CD14-positive monocyte (primary cell): ENCODE measurements at regions not wholly inside any gene's neighbourhood (a gene's known extent, or its start where the extent isn't known, plus 50 kb on each side); places are given as distances from the start of the nearest gene placed in this dataset.

Experiments
- DNase-seq, 3 donors: peaks; one replicate each; pipeline ENCODE4 v3.0.0-alpha.2; 2011 to 2022
- H2AFZ ChIP-seq: 2 replicates; pipeline ENCODE4 v1.6.0; 2012; ENCODE audit warnings: mild to moderate bottlenecking, low read depth, low read length, inconsistent platforms; ENCODE audit not compliant: insufficient read depth, poor library complexity, severe bottlenecking
- H3K27ac ChIP-seq, 2 donors: 1 replicate in 1 of 2; 2 replicates in 1 of 2; pipeline ENCODE4 v1.5.1; 2012 to 2013; ENCODE audit warnings: low read length in 2 of 2, control low read depth in 1 of 2, inconsistent platforms in 1 of 2, low read depth in 1 of 2, mild to moderate bottlenecking in 1 of 2
- H3K27me3 ChIP-seq, 2 donors: one replicate each; pipeline versions ENCODE4 v1.6.0 to v1.6.1; 2011 to 2013; ENCODE audit warnings: low read length in 2 of 2; ENCODE audit not compliant: control insufficient read depth in 2 of 2, insufficient read depth in 2 of 2
- H3K36me3 ChIP-seq, 2 donors: replicated peaks in 1 of 2; 1 replicate in 1 of 2; 2 replicates in 1 of 2; pipeline versions ENCODE4 v1.5.1 to v1.6.1; 2012 to 2013; ENCODE audit warnings: low read length in 2 of 2, control low read depth in 1 of 2, inconsistent platforms in 1 of 2, mild to moderate bottlenecking in 1 of 2; ENCODE audit not compliant: insufficient read depth in 2 of 2, control insufficient read depth in 1 of 2
- H3K4me1 ChIP-seq, 2 donors: 1 replicate in 1 of 2; 2 replicates in 1 of 2; pipeline versions ENCODE4 v1.5.1 to v1.6.1; 2012 to 2013; ENCODE audit warnings: low read length in 2 of 2, control low read depth in 1 of 2, inconsistent platforms in 1 of 2, mild to moderate bottlenecking in 1 of 2, moderate library complexity in 1 of 2; ENCODE audit not compliant: insufficient read depth in 2 of 2, control insufficient read depth in 1 of 2
- H3K4me2 ChIP-seq: replicated peaks from 2 replicates; pipeline ENCODE3; 2012; ENCODE audit warnings: low read length, moderate library complexity, mild to moderate bottlenecking; ENCODE audit not compliant: poor library complexity, severe bottlenecking; ENCODE audit errors: extremely low read depth
- H3K4me3 ChIP-seq, 3 experiments: fragments of 200-600 bp in 1 of 3; sonication (generic) in 1 of 3; replicated peaks in 1 of 3; 1 replicate in 2 of 3; 2 replicates in 1 of 3; pipeline ENCODE4 v1.5.1; 2011 to 2013; ENCODE audit warnings: low read length in 3 of 3, mild to moderate bottlenecking in 3 of 3, control low read depth in 2 of 3, low read depth in 2 of 3, inconsistent platforms in 1 of 3, moderate library complexity in 1 of 3
- H3K79me2 ChIP-seq: 2 replicates; pipeline ENCODE4 v1.6.0; 2012; ENCODE audit warnings: mild to moderate bottlenecking, control low read depth, inconsistent platforms, low read length, moderate library complexity; ENCODE audit not compliant: insufficient read depth
- H3K9ac ChIP-seq: 2 replicates; pipeline ENCODE4 v1.6.0; 2017; ENCODE audit warnings: low read length, mild to moderate bottlenecking; ENCODE audit not compliant: insufficient read depth, poor library complexity, severe bottlenecking
- H3K9me3 ChIP-seq, 2 donors: replicated peaks in 1 of 2; 1 replicate in 1 of 2; 2 replicates in 1 of 2; pipeline versions ENCODE4 v1.5.1 to v1.6.1; 2012 to 2013; ENCODE audit warnings: low read length in 2 of 2, control low read depth in 1 of 2; ENCODE audit not compliant: control insufficient read depth in 1 of 2, insufficient read depth in 1 of 2
- H4K20me1 ChIP-seq: 2 replicates; pipeline ENCODE4 v1.6.0; 2012; ENCODE audit warnings: mild to moderate bottlenecking, low read length, control low read depth, moderate library complexity; ENCODE audit not compliant: insufficient read depth
- H3K27ac Mint-ChIP-seq, 7 donors: one replicate each; pipeline ENCODE4 v1.8.0; 2020; ENCODE audit warnings: mild to moderate bottlenecking in 7 of 7, mixed read lengths in 7 of 7, moderate library complexity in 6 of 7, inconsistent platforms in 2 of 7
- H3K27me3 Mint-ChIP-seq, 3 donors: one replicate each; pipeline ENCODE4 v1.8.0; 2021 to 2022; ENCODE audit warnings: low read depth in 3 of 3, mild to moderate bottlenecking in 3 of 3, mixed read lengths in 3 of 3, moderate library complexity in 3 of 3, inconsistent platforms in 1 of 3
- H3K36me3 Mint-ChIP-seq, 2 donors: one replicate each; pipeline ENCODE4 v1.8.0; 2020; ENCODE audit warnings: mixed read lengths in 2 of 2, inconsistent platforms in 1 of 2, mild to moderate bottlenecking in 1 of 2
- H3K4me1 Mint-ChIP-seq: one replicate; pipeline ENCODE4 v1.8.0; 2020; ENCODE audit warnings: mild to moderate bottlenecking, mixed read lengths
- H3K4me3 Mint-ChIP-seq, 2 donors: one replicate each; pipeline ENCODE4 v1.8.0; 2020; ENCODE audit warnings: mild to moderate bottlenecking in 2 of 2, mixed read lengths in 2 of 2, moderate library complexity in 1 of 2
- H3K9me3 Mint-ChIP-seq, 7 donors: one replicate each; pipeline ENCODE4 v1.8.0; 2020 to 2022; ENCODE audit warnings: mixed read lengths in 7 of 7, mild to moderate bottlenecking in 6 of 7, moderate library complexity in 6 of 7, inconsistent platforms in 2 of 7
- WGBS: methylation state at CpG from one replicate; pipeline ENCODE4 v1.1.5; 2013; ENCODE audit warnings: missing lambda C conversion rate; ENCODE audit not compliant: insufficient coverage; 5-methylcytosine and 5-hydroxymethylcytosine counted together
- intact Hi-C, 2 donors: fragments of 100-400 bp; cut with micrococcal nuclease; formaldehyde crosslinking; loops; one replicate each; pipeline versions ENCODE4 v1.15.0 to v1.15.1; 2023
- TF ChIP-seq, protein P1 (sequence below): fragments of 200-600 bp; IDR thresholded peaks from one replicate; pipeline ENCODE4 v1.8.0; 2022; ENCODE audit warnings: antibody characterized with exemption, mild to moderate bottlenecking

DNA sequence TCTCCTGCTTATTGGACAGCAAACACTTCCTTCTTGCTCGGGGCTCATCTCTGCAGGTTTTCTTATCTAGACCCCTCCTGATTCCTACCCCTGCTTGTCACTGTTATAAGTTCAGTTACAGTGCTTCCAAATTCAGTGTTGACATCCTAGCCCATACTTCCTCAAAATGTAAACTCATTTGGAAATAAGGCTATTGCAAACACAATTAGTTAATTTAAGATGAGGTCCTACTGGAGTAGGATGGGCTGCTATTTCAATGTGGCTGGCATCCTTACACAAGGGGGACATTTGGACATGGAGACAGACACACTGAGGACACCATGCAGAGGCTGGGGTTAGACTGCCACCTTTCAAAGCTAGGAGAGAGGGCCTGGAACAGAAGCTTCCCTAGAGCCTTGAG, 85.2 kb upstream of the NPVF start:
- TF ChIP-seq, protein P1, sequence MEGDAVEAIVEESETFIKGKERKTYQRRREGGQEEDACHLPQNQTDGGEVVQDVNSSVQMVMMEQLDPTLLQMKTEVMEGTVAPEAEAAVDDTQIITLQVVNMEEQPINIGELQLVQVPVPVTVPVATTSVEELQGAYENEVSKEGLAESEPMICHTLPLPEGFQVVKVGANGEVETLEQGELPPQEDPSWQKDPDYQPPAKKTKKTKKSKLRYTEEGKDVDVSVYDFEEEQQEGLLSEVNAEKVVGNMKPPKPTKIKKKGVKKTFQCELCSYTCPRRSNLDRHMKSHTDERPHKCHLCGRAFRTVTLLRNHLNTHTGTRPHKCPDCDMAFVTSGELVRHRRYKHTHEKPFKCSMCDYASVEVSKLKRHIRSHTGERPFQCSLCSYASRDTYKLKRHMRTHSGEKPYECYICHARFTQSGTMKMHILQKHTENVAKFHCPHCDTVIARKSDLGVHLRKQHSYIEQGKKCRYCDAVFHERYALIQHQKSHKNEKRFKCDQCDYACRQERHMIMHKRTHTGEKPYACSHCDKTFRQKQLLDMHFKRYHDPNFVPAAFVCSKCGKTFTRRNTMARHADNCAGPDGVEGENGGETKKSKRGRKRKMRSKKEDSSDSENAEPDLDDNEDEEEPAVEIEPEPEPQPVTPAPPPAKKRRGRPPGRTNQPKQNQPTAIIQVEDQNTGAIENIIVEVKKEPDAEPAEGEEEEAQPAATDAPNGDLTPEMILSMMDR: no peak
- Histone ChIP-seq H3K4me1 (no peaks in the 10 kb centered on the region), H3K36me3 (no peaks in the 10 kb centered on the region), H3K9me3 (no peaks in the 10 kb centered on the region), H3K27ac (no peak overlapping the region), H4K20me1 (no peaks in the 10 kb centered on the region), H3K79me2 (no peaks in the 10 kb centered on the region), H3K4me3 (no peak overlapping the region), H3K4me2 (no peak overlapping the region), H3K27me3 (no peaks in the 10 kb centered on the region), H3K9ac (no peak overlapping the region), H2AFZ (no peak overlapping the region)
- intact Hi-C loops: no loop called here
- DNase-seq: no peak
- H3K27me3 Mint-ChIP-seq: no peaks in the 10 kb centered on the region
- peaks cover 19% of the 10 kb centered on the region for H3K4me1 Mint-ChIP-seq
- no CpG with 5 or more reads among the region's 1 CpG for WGBS
- H3K36me3 Mint-ChIP-seq: no peaks in the 10 kb centered on the region
- H3K9me3 Mint-ChIP-seq: no peaks in the 10 kb centered on the region
- H3K27ac Mint-ChIP-seq: no peak overlapping the region
- H3K4me3 Mint-ChIP-seq: no peak overlapping the region

DNA sequence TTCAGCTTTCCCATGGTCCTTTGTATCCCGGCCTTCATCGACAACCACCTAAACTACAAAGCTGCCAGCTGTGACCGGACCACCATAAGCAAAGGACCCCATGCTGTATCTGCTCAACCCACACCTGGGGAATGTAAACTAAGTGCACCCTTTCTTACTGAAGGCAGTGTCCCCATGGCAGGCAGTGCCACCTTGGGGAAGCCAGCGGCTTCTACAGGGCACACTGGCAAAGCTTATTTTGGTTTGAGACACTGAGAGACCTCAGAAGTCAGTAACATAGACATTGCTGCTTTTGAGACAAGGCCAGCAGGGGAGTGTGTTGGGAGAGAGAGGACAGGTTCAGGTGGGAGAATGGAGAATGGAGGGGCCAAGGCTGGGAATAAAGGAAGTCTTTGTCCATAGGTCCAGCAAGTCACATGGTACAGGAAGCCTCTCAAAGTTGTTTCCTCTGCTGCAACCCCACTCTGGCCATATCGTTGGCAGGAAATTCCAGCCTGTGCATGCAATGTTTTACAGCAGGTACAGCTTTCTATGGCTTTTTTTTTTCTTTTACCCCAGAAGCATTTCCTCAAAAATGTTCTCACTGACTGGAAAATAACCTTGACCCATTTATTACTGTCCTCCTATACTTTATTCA, 85.9 kb upstream of the NPVF start:
- no peak overlapping the region for H2AFZ ChIP-seq
- no peaks in the 10 kb centered on the region for H3K27me3 ChIP-seq
- peaks cover 0 to 2% (median 0%) of the 10 kb centered on the region in 3 donors for H3K27me3 Mint-ChIP-seq
- TF ChIP-seq, protein P1: no peak
- no peaks in the 10 kb centered on the region for H3K36me3 ChIP-seq
- no peaks in the 10 kb centered on the region for H3K36me3 Mint-ChIP-seq
- H3K4me3 ChIP-seq: no peak overlapping the region
- H3K4me1 ChIP-seq: no peaks in the 10 kb centered on the region
- no peak overlapping the region for H3K4me3 Mint-ChIP-seq
- H3K9ac ChIP-seq: no peak overlapping the region
- no peak overlapping the region for H3K27ac ChIP-seq
- WGBS: 77% methylated on average over 5 of the region's 5 CpGs
- H3K79me2 ChIP-seq: no peaks in the 10 kb centered on the region
- no peaks in the 10 kb centered on the region for H3K9me3 ChIP-seq
- no peak overlapping the region for H3K4me2 ChIP-seq
- H3K9me3 Mint-ChIP-seq: no peaks in the 10 kb centered on the region
- H3K27ac Mint-ChIP-seq: peak overlapping the region in 1 of 7 donors; percentile 61
- intact Hi-C loops: no loop called here
- H3K4me1 Mint-ChIP-seq: peaks cover 26% of the 10 kb centered on the region
- DNase-seq: no peak
- no peaks in the 10 kb centered on the region for H4K20me1 ChIP-seq
